ENCODE measurements at regions not wholly inside any gene's neighbourhood (a gene's known extent, or its start where the extent isn't known, plus 50 kb on each side); places are given as distances from the start of the nearest gene placed in this dataset.

DNA sequence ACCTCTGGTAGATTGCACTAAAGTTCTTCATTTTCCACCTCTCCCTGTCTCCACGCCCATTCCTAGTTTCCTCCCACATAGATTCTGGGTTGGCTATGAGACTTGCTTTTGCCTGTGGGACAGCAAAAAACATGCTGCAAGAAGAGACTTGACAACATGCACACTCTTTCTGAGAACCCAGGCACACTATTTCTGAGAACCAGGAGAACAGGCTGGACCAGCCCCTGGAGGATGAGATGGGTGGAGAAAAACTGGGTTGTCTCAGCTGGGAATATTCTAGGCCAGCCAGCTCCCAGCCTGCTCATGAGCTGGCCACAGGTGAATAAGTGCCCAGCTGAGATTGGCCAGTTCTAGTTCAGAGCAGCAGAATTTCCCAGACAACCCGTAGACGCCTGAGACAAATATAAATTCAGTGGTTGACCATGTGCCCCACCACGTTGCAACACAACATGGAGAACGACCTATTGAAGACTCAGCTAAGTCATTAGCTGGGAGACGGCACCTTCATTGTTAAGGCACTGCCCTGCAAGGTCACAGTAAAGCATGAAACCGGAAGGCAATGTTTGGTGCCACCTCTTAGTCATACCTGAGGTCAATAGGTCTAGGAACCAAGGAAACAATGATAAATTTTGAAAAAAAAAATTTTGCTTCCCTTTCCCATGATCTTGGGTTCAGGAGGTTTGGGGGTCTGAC lies 92.7 kb upstream of the AKR1E2 start:
- no peak for DNase-seq (ENCODE audit: low read depth)

DNA sequence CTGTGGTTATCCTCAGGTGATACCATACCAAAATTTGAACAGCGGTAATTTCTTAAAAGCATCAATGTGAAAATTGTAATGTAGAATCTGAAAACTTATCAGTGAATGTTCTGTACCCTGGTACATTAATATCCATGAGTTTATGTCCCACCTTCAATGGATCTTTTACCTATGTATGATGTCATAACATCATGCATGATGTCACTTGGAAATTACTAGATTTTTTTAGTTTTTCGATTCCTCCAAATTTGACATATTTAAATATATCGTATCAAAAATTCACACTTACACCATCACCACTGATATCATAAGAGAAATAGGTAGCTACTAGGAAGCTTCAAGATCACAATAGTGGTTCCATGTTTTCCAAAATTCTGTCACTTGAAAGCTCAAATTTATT lies 95.0 kb upstream of the AKR1E2 start:
- no peak for DNase-seq (ENCODE audit: low read depth)

DNA sequence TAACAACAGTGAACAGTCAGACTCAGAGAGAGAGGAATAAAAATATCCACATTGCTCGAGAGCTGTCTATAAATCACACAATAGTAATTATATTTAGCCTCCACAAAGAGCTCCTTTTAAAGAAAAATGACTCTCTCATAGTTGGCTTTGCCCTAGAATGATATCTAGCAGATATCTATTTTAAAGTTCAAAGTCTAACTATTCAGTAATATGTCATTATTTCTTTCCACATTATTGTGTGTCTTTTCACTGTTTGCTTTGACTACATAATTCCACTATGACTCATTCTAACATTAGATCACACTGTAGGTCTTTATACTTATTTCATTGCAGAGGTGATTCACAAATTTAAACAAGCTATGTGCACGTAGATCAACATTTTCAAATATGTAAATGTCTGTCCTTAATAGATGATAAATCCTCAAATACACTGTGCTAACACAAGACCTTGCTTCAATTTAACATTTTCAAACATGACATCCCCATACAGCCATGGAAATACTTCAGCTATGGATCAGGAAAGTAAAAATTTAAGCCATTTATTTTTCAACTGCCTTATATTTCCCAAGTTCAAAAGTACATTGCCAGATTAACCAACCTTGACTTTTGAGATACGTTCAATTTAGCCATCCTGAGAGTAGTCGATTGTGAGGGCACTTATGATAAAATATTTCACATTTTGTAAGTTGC lies 99.9 kb upstream of the AKR1E2 start:
- no peak for DNase-seq (ENCODE audit: low read depth)

DNA sequence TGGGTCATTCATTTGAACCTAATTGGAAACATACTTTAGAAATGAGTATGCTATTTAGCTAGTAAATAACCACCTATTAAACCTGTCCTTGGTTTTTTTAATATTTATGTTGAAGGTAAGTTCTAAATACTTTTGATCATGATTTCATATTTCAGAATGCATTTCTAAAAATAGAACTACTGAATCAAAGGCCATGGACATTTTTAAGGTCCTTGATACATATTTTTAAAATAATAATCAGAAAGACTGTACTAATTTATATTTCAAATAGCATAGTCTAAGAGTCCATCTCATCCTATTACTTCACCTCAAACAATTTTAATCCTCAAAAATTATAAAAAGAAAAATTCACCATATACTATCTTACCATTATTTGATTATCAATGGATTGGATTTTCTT lies 102.1 kb upstream of the AKR1E2 start:
- DNase-seq (ENCODE audit: low read depth): no peak

DNA sequence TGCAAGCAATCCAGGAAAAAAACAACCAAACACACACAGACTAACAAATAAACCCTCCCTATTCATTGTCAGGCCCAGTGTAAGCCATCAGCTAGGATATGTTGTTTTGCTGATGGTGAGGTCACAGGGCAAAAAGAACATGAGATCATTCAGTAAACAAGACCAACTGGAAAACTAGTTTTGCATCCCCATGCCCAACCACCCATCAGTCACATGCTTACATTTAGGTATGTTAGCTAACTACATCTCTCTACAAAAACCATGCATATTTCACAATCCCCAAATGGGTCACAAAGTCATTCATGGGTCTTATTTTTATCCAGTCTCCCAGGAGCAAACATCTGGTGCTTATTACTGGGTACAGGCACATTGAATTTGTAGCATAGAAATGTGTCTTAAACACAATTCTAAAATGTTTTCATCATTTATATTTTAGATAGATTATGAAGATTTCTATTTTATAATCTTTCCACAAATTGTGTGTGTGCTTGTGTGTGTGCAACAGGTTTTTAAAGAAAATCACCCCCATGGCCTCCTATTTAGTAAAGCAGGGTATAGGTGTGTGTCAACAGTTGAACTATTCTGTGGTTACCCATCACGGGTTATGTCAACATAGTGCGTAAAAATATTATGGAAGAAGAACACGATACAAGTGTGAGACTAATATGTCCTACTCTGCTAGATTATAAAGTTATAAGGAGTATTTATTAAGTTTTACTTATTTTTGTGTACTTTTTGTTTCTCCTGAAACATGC lies 103.8 kb upstream of the AKR1E2 start:
- DNase-seq (ENCODE audit: low read depth): no peak

DNA sequence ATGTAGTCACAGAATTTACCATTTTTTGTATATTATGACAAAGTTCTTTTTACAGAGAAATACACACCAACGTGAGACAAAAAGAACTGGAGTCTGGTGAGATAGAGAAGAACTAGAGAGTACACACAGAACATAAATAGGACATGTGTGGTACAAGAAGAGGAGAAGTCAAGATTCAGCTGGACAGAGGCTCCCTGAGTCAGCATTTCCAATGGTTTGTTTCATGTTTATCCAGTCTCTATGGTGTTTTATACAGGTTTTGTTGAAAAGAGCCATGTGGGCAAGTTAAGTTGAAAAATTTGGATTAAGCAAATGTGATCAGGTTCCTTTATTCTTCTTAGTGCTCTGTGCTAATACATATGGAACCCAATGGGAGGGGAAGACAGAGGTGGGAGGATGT lies 105.5 kb upstream of the AKR1E2 start:
- no peak for DNase-seq (ENCODE audit: low read depth)

DNA sequence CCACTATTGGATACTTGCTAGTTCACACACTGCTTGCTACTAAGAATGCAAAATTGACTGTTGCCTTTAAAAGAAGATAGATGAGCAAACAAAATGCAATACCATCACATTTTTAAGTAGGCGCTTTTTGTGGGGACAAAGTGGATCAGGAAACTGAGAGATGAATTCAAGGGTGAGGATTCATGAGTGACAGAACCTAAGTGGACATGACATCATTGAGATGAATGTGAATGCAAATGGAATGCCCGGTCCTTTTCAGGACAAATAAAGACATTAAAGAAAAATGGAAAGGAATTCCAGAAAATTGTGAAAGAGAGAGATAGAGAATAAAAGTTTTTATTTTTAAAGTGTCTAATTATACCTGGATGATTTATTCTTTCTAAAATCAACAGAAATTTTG lies 106.3 kb upstream of the AKR1E2 start:
- DNase-seq (ENCODE audit: low read depth): no peak

DNA sequence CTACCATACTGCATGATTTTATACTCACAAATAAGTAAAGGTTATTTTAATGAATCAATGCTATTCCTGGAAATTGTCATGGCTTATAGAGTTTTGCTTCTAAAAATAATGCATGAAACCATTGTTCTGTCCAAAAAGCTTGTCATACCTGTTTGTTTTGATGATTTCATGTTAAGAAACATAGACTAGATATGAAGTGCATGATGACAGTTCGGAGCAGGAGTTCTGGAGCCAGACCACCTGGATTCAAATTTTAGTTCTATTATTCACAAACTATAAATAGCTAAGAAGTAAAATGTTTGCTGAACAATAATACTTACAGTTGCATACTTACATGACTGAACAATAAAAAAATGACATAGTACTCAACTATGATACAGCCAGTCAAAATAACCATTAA lies 107.0 kb upstream of the AKR1E2 start:
- no peak for DNase-seq (ENCODE audit: low read depth)

DNA sequence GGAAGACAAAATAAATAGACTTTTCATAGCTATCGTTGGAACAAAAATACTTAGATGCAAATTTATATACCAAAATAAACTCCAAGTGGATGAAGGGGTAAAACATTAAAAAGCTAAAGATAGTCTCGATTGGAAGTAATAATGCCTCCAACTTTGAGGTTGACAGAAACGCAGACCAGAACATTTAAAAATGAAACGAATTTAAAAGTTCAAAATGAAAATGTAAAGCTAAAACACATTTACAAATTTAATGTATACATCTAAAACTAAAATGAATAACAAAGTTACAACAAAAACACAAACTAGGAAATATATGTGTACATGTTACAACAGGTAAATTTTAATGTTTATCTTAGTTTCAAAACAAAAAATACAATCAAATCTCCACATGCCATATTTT lies 107.5 kb upstream of the AKR1E2 start:
- DNase-seq (ENCODE audit: low read depth): no peak

DNA sequence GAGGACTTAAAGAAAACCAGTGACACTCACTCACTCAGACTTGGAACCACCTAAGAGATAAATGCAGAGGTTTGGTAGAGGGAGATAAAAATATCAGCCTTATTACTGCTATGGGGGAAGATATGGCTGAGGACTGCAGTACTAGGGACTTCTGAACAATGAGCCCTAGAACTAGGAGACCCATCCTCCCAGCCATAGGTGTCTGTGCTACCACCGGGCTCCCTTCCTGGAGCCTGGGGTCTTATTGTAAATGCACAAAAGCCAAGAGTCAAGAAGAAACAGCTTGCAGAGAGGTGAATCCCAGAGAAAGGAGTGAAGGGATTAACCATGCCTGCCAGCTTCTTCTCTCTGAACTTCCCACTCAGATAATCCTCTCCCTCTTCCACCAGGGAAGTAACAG lies 108.3 kb upstream of the AKR1E2 start:
- no peak for DNase-seq (ENCODE audit: low read depth)

DNA sequence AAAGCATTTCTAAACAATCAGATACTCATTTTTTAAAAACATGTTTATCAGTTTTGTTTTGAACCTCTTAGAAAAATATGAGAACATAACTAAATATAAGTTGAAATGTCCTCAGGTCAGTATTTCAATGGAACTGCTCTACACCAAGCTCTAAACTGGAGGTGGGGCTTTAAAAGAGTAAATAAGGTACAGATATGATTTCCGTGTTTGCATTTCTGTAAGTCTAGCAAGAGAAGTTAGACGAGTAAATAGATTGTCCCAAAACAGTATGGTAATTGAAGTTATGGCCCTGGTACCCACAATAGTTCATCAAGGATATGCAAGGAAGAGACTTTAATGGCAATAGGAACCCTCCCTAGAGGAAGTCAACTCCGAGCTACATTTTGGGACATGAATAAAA lies 115.1 kb upstream of the AKR1E2 start:
- DNase-seq (ENCODE audit: low read depth): no peak

DNA sequence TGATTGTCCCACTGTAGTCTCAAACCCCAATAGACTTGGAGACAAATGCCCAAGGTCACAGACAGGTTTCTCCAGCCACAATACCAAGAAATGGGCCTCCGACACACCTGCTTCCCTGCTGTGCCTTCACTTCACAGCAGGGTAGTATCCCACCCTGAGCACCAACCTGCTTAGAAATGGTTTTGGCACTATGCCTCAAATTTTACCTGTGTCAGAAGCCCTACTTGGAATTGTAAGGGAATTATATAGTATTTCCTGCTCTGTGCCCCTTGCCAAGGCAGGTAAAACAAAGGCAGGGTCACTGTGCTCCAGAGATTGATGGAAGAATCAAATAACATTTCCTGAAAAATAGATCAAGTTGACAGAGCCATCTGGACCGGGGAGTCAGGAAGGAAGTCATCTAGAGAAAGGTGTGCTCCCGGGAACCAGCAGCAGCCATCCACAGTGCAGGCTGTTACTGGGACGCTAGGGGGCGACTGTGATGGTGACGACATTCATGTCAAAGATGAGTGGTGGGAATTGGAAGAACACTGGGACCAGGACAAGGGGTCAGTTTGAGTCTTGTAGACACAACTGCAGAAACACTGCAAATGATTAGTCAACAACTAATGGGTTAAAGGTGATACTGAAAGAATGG lies 117.8 kb upstream of the AKR1E2 start:
- no peak for DNase-seq (ENCODE audit: low read depth)

DNA sequence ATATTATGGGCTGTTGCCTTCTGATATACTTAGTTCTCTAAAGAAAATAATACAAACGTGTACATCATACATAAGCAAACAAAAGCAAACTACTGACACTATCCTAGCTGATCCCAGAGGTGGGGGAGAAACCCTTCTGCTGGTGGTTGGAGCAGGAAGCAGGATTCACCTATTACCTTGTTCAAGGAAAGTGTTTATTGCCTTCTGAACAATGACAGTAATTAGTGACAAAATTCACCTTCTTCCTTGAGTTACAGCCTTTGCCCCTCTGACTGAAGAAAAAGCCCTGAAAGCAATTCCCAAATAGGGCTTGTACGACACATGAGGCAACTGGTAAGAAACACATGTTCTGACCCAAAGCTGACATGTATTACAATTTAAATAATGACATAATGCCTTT lies 118.8 kb upstream of the AKR1E2 start:
- DNase-seq (ENCODE audit: low read depth): no peak

DNA sequence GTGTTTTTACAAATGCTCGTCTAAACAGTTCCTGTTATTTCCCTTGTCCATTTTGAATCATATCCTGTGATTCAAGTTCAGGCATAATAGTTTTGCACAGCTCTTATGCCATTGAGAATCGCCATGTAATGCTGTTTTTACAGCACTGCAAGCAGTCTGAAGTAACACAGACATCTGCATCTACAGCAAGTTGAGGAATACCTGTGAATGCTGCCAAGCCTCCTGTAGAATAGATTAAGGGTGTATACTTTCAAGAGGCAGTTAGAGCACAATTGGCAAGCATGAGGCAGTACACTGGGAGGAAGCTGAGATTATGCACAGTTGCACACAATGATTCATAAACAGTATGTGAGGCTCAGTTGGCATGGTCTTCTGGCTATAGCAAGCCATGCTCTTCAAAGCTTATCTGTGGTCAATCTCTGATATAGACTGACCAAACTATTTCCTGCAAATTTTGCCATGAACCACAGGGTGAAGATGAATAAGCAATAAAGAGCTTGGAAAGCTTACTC lies 121.9 kb upstream of the AKR1E2 start:
- DNase-seq (ENCODE audit: low read depth): no peak

DNA sequence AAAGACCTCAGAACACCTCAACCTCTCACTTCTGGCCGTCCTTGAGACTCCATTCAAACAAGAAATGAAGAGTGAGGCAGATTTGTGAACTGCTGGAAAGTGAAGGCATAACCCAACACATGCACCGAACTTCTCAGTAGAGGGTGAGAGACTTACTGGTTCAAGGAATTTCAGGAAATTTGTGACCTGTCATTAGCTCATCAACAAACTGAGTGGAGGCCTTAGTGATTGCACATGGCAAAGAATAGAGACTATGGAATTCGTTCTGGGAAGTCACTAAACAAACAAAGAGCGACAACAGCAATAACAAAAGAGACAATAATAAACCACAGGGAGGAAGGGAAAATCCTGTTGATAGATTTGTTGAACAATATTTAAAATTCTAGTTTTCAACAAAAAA lies 125.0 kb upstream of the AKR1E2 start:
- no peak for DNase-seq (ENCODE audit: low read depth)

DNA sequence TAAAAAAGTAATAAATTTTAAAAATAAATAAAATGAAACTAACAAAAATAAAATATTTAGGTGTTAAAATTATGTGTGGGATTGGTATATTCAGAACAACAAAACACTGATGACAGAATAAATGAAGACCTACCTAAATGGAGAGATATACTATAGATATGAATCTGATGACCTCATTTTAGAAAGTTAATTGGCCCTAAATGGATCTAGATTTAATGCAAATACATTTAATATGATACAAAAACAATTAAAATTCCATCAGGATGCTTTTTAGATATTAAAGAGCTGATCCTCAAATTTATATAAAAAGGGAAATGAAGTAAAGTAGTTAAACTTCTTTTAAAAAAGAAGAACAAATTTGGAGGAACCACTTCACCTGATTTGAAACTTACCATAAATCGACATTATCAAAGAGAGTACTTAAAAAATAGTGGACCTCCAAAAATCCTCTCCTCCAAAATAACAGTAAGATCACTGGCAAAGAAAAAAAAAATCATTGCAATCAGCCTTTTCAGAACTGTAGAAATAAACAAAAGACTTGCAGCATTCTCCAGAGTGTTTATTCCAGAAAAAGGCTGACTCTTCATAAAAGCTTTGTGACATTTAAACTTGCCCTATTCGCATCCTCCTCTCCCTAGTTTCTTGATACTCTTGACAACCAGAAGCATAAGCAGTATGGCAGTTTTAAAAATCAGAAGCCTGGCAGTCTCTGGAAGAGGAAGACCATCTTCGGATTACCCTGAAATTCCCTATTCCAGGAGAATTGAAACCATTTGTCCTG lies 125.9 kb upstream of the AKR1E2 start:
- DNase-seq (ENCODE audit: low read depth): no peak

DNA sequence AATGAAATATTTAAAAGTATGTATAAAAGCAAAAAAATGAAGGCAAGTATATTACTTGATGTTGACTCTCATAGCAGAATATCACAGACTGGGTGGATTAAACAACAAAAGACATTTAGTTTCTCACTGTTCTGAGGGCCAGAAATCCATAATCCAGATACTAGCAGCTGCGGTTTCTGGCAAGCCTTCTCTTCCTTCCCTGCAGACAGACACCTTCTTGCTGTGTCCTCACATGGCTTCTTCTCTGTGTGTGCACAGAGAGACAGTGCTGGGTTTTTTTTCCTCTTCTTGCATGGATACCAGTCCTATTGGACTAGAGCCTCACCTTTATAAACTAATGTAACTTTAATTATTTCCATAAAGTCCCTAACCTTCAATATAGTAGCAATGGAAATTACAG lies 127.9 kb upstream of the AKR1E2 start:
- no peak for DNase-seq (ENCODE audit: low read depth)

DNA sequence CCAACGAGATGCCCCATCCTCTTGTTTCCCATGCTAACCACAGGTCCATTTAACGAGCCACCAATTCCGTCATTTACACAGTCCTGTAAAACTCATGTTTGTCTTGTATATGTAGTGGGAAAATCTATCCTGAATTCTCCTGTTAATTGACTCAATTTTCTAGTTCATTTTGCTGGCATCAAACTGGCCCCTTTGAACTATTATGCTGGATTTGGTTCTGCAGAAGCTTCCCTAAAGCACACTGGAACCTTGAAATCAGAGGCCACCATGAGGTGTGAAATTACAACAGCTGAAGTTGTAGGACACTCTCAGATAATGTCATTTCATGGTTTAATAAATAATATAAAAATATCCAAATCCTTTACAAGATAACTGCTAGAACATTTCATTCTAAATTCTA lies 129.8 kb upstream of the AKR1E2 start:
- no peak for DNase-seq (ENCODE audit: low read depth)

DNA sequence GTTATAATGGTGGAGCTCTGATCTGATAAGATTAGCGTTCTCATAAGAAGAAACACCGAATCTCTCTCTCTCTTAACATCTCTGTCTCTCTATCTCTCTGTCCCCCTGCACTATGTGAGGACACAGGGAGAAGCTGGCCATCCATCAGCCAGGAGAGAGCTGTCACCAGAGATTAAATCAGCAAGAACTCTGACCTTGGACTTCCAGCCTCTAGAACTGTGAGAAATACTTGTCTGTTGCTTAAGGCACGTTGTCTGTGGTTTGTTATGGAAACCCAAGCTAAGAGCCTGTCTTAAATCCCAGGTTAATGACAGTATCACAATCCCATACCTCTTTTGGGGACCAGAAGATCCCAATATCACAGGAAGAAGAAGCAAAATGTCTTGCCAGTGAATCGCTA lies 132.0 kb upstream of the AKR1E2 start:
- DNase-seq (ENCODE audit: low read depth): no peak

DNA sequence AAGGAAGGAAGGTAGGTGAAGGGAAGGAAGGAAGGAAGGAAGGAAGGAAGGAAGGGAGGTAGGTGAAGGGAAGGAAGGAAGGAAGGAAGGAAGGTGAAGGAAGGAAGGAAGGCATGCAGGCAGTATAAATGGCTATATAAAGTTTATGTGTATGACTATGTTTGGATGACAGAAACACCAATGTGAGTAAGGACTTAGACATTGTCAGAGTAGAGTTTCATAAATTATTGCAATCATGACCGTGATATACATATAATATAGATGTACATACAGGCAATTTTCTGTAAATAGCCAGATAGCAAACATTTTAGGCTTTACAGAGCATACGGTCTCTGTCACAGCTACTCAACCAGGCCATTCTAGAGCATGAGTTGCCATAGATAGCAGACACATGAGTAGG lies 133.8 kb upstream of the AKR1E2 start:
- no peak for DNase-seq (ENCODE audit: low read depth)

DNA sequence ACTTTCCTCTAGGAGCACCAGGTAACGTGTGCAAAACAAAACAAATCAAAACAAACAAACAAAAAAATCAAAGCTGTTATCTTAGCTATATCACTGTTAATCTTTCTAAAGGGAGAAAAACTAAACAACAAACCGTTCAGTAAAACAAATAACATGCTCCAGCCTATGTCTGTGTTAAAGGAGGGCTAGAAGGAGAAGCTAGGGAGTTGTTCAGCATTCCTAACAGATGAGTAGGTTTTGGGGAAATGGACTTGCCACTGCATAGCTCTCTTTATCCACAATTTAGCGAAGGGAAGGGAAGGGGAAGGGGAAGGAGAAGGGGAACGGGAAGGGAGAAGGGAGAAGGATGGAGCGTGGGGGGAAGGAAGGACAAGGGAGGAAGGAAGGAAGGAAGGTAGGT lies 134.2 kb upstream of the AKR1E2 start:
- DNase-seq (ENCODE audit: low read depth): no peak

DNA sequence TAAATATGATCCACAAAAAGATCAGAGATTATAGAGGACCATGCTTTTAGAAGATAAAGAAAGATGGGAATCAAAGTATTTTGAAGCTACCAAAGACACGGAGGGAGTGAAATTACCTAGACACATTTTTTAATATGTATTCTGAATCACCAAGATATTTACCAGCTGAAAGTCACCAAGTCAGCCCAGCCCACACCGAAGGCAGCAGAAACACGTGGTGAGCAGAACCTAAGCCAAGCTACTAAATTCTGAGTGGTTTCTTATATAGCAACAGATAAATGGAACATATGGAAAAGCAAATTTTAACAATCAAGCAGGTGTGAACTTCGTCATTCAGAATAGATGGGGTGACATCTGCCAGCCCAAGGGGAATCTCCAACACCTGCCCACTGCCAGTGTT lies 134.7 kb upstream of the AKR1E2 start:
- DNase-seq (ENCODE audit: low read depth): no peak

All from stimulated activated CD4-positive, alpha-beta T cell treated with anti-CD3 and anti-CD28 coated beads, Interleukin-2, amount 100 ng/mL, for 4 hours (primary cell).